MV-4-11 (cell line): ENCODE measurements at regions not wholly inside any gene's neighbourhood (a gene's known extent, or its start where the extent isn't known, plus 50 kb on each side); places are given as distances from the start of the nearest gene placed in this dataset.

Experiments
- DNase-seq: peaks from one replicate; lab custom pipeline; 2025; lab: John Stamatoyannopoulos, UW

GRCh38 chr6:159334068-159334467 is 164.9 kb downstream of the FNDC1 start:
- DNase-seq: no peak

- no peak for DNase-seq
These were observed 162.3 kb downstream of the FNDC1 start for GRCh38 chr6:159331451-159331850.

GRCh38 chr6:159329081-159329480 is 159.9 kb downstream of the FNDC1 start:
- no peak for DNase-seq

GRCh38 chr6:159328052-159328451 is 158.9 kb downstream of the FNDC1 start:
- DNase-seq: no peak

GRCh38 chr6:159325476-159325875 is 156.3 kb downstream of the FNDC1 start:
- no peak for DNase-seq

- DNase-seq: no peak
These were observed 155.4 kb downstream of the FNDC1 start for GRCh38 chr6:159324596-159324995.
